Heart right ventricle (tissue), 16 donors: ENCODE measurements at regions not wholly inside any gene's neighbourhood (a gene's known extent, or its start where the extent isn't known, plus 50 kb on each side); places are given as distances from the start of the nearest gene placed in this dataset.
A peak's percentile ranks its signal among the peaks of the same experiment; 100 is the strongest.

Source experiments
- ATAC-seq, 8 donors: fragments of 200-7000 bp; cut with Tn5 transposase; one replicate each; pipeline ENCODE4 v1.9.1; 2020; ENCODE audit warnings: mild to moderate bottlenecking in 8 of 8, moderate library complexity in 8 of 8, moderate number of reproducible peaks in 1 of 8
- DNase-seq, 2 donors: peaks; one replicate each; pipeline ENCODE4 v3.0.0-alpha.2; 2020
- H3K27ac ChIP-seq, 10 donors: fragments of 200-600 bp; sonication (generic) in 2 of 10; one replicate each; pipeline versions ENCODE4 v1.5.0 to v1.8.0; 2020 to 2022; ENCODE audit warnings: mild to moderate bottlenecking in 3 of 10
- H3K27me3 ChIP-seq, 7 donors: fragments of 200-600 bp; one replicate each; pipeline ENCODE4 v1.8.0; 2021 to 2022; ENCODE audit warnings: mild to moderate bottlenecking in 2 of 7
- H3K36me3 ChIP-seq, 9 donors: fragments of 200-600 bp; sonication (generic) in 1 of 9; one replicate each; pipeline versions ENCODE4 v1.5.0 to v1.8.0; 2020 to 2022; ENCODE audit warnings: mild to moderate bottlenecking in 2 of 9
- H3K4me1 ChIP-seq, 9 donors: fragments of 200-600 bp; sonication (generic) in 1 of 9; one replicate each; pipeline versions ENCODE4 v1.5.0 to v1.8.0; 2020 to 2022; ENCODE audit warnings: mild to moderate bottlenecking in 4 of 9
- H3K4me3 ChIP-seq, 10 donors: fragments of 200-600 bp; sonication (generic) in 2 of 10; one replicate each; pipeline versions ENCODE4 v1.5.0 to v1.8.0; 2020 to 2022; ENCODE audit warnings: mild to moderate bottlenecking in 7 of 10, moderate library complexity in 2 of 10
- H3K9me3 ChIP-seq, 11 donors: fragments of 200-600 bp in 10 of 11; sonication (generic) in 2 of 11; one replicate each; pipeline versions ENCODE4 v1.5.0 to v1.8.0; 2013 to 2022; ENCODE audit warnings: mild to moderate bottlenecking in 2 of 11, control low read depth in 1 of 11, moderate library complexity in 1 of 11
- WGBS, 2 donors: extraction: QIAGEN DNeasy Blood & Tissue Kit; methylation state at CpG; one replicate each; pipeline ENCODE4 v1.1.7; 2013; ENCODE audit warnings: inconsistent platforms in 1 of 2; 5-methylcytosine and 5-hydroxymethylcytosine counted together
- intact Hi-C, 10 donors: fragments of 100-400 bp; cut with DNase I; formaldehyde crosslinking; loops; one replicate each; pipeline versions ENCODE4 v1.11.1 to v1.14.2; 2022
- TF ChIP-seq, protein P1 (sequence below), 9 donors: fragments of 200-600 bp; sonication (generic) in 2 of 9; IDR thresholded peaks; one replicate each; pipeline versions ENCODE4 v1.5.0 to v1.8.0; 2021 to 2022; ENCODE audit warnings: antibody characterized with exemption in 9 of 9, mild to moderate bottlenecking in 5 of 9, moderate library complexity in 1 of 9
- donor health status: Arrhythmogenic right ventricular cardiomyopathy.
- donor health status: ischemic (EF 13 %, LVEDD 7.1; RV severe dilation, severe dysfunction).
- donor health status: healthy with polysubstance abuse.
- donor health status: DM: no; HTN: yes; CAD: no.
- donor health status: DM: no; HTN: no; CAD: no.
- donor health status: ischemic (EF 25% LVEDD 6.9; RV normal size, moderate dysfunction).
- donor health status: ischemic (EF 25% LVEDD 5.7; RV mildly dilated, moderate dysfunction).
- donor health status: healthy.
- donor health status: DM: yes; HTN: yes; CAD: no.
- donor health status: Ischemic cardiomyopathy.
- donor health status: ischemic (EF 35%, LVEDD 5.7; RV mildly dilated, moderate dysfunction).
- donor health status: nonischemic (EF 11% LVEDD 7.7; RV severe dilation, severe dysfunction).
- donor health status: DM: yes; HTN: yes; CAD: no.
- donor health status: PGD.
- donor health status: ischemic (EF 29% LVEDD 5.4; RV normal size, mild dysfunction).
- donor health status: nonischemic (EF 23%, LVEDD 6.1; RV moderate dilation, normal function).

DNA sequence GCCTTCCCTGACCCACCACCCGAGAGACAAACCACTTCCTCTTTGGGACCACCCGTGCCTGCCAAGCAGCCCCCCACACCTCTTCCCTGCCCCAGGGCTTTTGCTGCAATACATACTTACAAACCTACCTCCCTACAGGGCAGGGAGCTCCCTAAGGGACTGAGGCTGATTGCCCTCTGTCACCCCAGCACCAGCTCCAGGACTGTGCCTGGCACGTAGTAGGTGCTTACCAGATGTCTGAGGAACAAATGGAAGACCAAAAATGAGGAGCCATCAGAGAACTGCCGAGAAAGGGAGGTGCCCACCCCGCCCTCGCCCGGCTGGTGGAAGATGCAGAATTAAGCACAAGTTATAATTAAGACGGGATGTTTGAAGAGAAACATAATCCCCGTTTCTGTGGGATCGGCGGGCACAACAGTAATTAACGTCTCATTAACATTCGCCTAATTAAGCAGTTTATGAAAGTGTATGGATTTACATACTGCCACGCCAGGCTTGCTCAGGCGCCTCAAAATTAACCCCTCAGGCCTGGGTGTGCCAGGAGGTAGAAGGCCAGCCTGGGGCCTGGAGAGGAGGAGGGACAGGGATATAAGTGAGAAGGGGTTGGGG is 130.1 kb upstream of the LINGO1 start:
- ATAC-seq (no peak), DNase-seq (no peak)
- TF ChIP-seq, protein P1, sequence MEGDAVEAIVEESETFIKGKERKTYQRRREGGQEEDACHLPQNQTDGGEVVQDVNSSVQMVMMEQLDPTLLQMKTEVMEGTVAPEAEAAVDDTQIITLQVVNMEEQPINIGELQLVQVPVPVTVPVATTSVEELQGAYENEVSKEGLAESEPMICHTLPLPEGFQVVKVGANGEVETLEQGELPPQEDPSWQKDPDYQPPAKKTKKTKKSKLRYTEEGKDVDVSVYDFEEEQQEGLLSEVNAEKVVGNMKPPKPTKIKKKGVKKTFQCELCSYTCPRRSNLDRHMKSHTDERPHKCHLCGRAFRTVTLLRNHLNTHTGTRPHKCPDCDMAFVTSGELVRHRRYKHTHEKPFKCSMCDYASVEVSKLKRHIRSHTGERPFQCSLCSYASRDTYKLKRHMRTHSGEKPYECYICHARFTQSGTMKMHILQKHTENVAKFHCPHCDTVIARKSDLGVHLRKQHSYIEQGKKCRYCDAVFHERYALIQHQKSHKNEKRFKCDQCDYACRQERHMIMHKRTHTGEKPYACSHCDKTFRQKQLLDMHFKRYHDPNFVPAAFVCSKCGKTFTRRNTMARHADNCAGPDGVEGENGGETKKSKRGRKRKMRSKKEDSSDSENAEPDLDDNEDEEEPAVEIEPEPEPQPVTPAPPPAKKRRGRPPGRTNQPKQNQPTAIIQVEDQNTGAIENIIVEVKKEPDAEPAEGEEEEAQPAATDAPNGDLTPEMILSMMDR (IDR thresholded peaks at IDR 0.05), result no peak
- Histone ChIP-seq H3K9me3 (no peaks in the 10 kb centered on the region), H3K4me3 (no peak overlapping the region), H3K27ac (no peak overlapping the region), H3K36me3 (no peaks in the 10 kb centered on the region), H3K4me1 (no peaks in the 10 kb centered on the region), H3K27me3 (peaks cover 0 to 45% (median 20%) of the 10 kb centered on the region in 7 donors)
- intact Hi-C loops, result no loop called here
- WGBS, 2 donors, result 70 to 79% methylated on average over 15 of the region's 15 CpGs

DNA sequence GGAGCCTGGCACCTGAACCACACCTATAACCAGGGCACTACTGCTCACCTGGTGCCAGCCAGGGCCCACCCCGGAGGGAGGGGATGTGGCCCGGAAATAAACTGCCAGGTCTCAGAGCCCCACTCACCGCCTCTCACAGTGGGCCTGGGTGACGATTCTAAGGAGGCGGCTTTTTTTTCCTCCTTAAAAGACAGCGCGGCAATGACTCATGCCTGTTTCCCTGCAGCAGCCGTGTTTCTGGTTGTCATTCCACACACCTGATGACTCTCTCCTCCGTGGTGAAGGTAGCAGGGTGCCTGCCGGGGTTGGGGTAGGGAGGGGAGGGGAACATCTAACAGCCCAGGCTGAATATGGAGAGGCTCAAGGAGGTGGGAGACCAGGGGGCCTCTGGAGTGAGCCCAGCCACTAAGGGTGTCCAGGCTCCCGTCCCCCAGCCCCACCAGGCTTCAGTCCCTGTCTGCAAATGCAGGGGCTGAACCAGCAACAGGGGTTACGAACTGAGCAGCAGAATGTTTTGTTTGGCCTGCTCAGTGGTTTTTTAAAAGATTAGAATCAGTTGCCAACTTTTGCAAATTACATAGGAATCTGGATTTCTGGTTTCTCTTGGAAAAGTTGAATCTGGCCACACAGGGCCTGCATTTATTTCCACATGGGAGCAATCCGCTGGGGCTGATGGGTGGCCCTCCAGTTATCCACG is 127.3 kb upstream of the LINGO1 start:
- Histone ChIP-seq H3K4me3 (no peak overlapping the region), H3K9me3 (no peaks in the 10 kb centered on the region), H3K36me3 (no peaks in the 10 kb centered on the region), H3K27ac (no peak overlapping the region), H3K27me3 (peaks cover 0 to 37% (median 16%) of the 10 kb centered on the region in 7 donors), H3K4me1 (no peaks in the 10 kb centered on the region)
- DNase-seq (no peak), ATAC-seq (no peak)
- TF ChIP-seq, protein P1 (IDR thresholded peaks at IDR 0.05), result no peak
- 57 to 62% methylated on average over 14 of the region's 14 CpGs for WGBS, 2 donors
- intact Hi-C loops, result no loop called here

DNA sequence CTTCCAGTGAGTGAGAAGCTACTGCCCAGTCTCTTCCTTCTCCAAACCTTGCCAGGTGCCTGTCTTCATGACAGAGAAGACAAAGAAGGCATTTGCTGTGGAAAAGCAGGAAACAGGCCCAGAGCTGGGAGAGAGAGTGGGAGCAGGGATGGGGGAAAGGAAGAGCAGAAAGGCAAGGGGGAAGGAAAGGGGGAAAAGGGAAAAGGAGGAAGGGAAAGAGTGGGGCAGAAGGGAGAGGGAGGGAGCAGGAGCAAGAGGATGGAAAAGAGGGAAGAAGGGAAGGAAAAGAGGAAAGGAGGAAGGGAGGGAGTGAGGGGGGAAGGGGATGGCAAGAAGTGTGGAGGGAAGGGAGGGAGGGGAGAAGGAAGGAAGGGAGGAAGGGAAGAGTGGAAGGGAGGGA is 121.2 kb upstream of the LINGO1 start:
- TF ChIP-seq, protein P1 (IDR thresholded peaks at IDR 0.05), result no peak
- H3K4me1 ChIP-seq, result no peaks in the 10 kb centered on the region
- H3K9me3 ChIP-seq, result no peaks in the 10 kb centered on the region
- ATAC-seq, result no peak
- intact Hi-C loops, result no loop called here
- no peak overlapping the region for H3K4me3 ChIP-seq
- no peak for DNase-seq
- H3K27ac ChIP-seq, result no peak overlapping the region
- H3K36me3 ChIP-seq, result no peaks in the 10 kb centered on the region
- H3K27me3 ChIP-seq, result peaks cover 0 to 13% (median 0%) of the 10 kb centered on the region in 7 donors

DNA sequence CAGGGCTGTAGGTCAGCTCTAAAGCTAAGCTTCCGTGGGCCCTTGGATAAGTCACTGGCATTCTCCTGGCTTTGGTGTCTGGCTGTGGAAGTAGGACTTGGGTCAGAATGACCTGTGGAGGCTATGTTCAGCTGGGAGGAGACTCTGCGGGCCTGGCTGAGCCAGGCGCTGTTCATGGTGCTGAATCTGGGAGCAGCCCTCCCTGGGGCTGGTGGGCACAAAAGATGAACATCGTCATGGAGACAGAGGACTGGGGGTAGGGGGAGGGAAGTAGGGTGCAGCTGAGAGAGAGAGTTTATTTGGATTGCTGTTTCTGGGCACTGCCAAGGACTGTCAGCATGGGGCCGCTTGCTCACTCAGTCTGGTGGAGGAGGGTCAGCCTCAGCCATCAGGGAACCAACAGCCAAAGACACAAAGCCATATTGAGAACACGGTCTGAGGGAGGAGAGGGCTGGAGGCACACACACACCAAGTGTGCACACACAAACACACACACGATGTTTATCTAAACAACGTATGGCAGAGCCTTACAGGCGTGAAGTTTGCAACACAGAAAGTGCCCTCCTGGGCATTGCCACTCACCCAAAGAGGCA is 120.7 kb upstream of the LINGO1 start:
- H3K27me3 ChIP-seq, result peaks cover 0 to 17% (median 0%) of the 10 kb centered on the region in 7 donors
- intact Hi-C loops, result no loop called here
- H3K4me1 ChIP-seq, result no peaks in the 10 kb centered on the region
- H3K36me3 ChIP-seq, result no peaks in the 10 kb centered on the region
- no peaks in the 10 kb centered on the region for H3K9me3 ChIP-seq
- H3K4me3 ChIP-seq, result no peak overlapping the region
- DNase-seq, result peak in 1 of 2 donors; percentile 22
- 33 to 39% methylated on average over 9 of the region's 9 CpGs for WGBS, 2 donors
- ATAC-seq, result no peak
- no peak overlapping the region for H3K27ac ChIP-seq
- TF ChIP-seq, protein P1 (IDR thresholded peaks at IDR 0.05), result no peak
